H1 (cell line): ENCODE measurements at regions not wholly inside any gene's neighbourhood (a gene's known extent, or its start where the extent isn't known, plus 50 kb on each side); places are given as distances from the start of the nearest gene placed in this dataset.

Experiments
- CBX8 ChIP-seq: fragments of 300-800, 300-1000 bp; sonication (generic); IDR thresholded peaks from 2 replicates; pipeline ENCODE4 v1.7.1; 2016; ENCODE audit warnings: low read depth, low read length, borderline replicate concordance
- E2F6 ChIP-seq: IDR thresholded peaks from 2 replicates; pipeline ENCODE4 v1.6.1; 2012; ENCODE audit warnings: inconsistent platforms
- EZH2 ChIP-seq: fragments of 200-600 bp; sonication (generic); IDR thresholded peaks from 2 replicates; pipeline ENCODE4 v1.7.1; 2012; ENCODE audit warnings: low read depth, mild to moderate bottlenecking, moderate library complexity, low read length, inconsistent platforms; ENCODE audit not compliant: severe bottlenecking
- FOSL1 ChIP-seq: IDR thresholded peaks from 2 replicates; pipeline ENCODE4 v1.6.1; 2011; ENCODE audit warnings: mild to moderate bottlenecking, low read depth, low read length, moderate library complexity; ENCODE audit not compliant: insufficient read depth
- RNF2 ChIP-seq: fragments of 200-900, 300-1000 bp; sonication (generic); IDR thresholded peaks from 2 replicates; pipeline ENCODE4 v1.7.1; 2016; ENCODE audit warnings: borderline replicate concordance, low read depth, mild to moderate bottlenecking, antibody characterized with exemption, low read length; ENCODE audit not compliant: poor library complexity, severe bottlenecking; ENCODE audit errors: missing control alignments

GRCh38 chr7:32318300-32319011, 171.7 kb downstream of the LSM5 start (continued):
- TF ChIP-seq FOSL1 (no peak), E2F6 (no peak), RNF2 (no peak), CBX8 (no peak), EZH2 (no peak)
